ENCODE measurements at regions not wholly inside any gene's neighbourhood (a gene's known extent, or its start where the extent isn't known, plus 50 kb on each side); places are given as distances from the start of the nearest gene placed in this dataset.
"Not testable (repeated sequence)": the region's sequence is repeated elsewhere in the genome, so short reads cannot be mapped to it uniquely, and the experiment has no call there.

DNA sequence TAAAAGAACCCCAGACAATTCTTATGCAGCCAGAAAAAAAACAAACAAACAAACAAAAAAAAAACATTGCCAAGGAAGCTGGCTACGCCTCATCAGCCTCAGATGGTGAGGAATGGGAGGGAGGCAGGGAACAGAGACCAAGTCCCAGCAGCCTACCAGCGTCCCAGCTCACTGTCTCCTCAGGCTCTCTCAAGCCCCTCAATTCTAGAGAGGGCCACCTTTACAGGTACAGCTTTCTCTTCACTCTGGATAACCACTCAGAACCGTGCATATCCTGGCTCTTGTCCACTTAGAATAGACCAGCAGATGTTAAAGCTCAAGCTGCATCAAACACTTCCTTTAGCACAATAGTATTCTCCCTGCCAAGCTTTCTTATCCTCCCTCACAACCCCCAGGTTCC, 263.1 kb upstream of the CHAC2 start:
- TF ChIP-seq CTCF (IDR thresholded peaks at IDR 0.05; ENCODE audit: control insufficient read depth, insufficient read depth, low read depth, low read length, missing control alignments), result no peak
- H3K4me3 ChIP-seq (ENCODE audit: control insufficient read depth, low read depth, low read length), result no peak overlapping the region
- DNase-seq (ENCODE audit: low read depth), result no peak

DNA sequence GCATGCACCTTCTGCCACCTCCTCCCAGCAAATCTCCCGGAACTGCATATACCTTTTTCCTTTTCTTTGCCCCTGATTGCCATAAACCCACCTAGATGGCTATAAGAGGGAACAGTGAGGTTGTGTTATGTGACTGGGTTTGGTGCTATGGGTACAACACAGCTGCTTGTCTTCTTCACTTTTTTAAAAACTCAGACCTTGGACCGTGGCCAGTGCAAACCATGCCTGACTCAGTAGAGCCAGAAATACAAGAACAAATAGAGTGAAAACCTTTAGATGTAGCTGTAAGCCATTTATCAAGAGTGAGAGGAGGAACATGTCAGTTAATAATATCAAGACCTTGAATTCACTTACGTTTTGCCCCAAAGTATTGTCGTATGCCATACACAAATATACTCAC, 267.4 kb upstream of the CHAC2 start:
- DNase-seq (ENCODE audit: low read depth), result no peak
- H3K4me3 ChIP-seq (ENCODE audit: control insufficient read depth, low read depth, low read length), result no peak overlapping the region
- TF ChIP-seq CTCF (IDR thresholded peaks at IDR 0.05; ENCODE audit: control insufficient read depth, insufficient read depth, low read depth, low read length, missing control alignments), result no peak

DNA sequence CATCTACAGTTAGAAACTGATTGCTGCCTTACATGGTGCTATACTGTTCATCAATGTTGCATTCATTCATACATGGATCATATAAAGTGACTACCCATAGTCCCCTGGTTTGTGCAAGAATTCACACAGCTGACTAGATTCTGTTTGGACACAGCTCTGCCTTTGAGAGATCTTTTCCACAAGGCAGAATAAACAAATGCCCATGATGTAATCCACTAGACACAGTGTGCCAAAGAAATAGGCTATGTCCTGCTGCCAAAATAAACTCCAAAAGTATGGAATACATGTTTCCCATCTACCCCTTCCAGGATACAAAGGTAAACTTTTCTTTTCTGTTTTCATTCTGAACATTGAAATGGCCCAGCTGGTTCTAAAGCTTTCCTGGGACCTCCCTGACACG, 269.4 kb upstream of the CHAC2 start:
- no peak for DNase-seq (ENCODE audit: low read depth)
- TF ChIP-seq CTCF (IDR thresholded peaks at IDR 0.05; ENCODE audit: control insufficient read depth, insufficient read depth, low read depth, low read length, missing control alignments), result no peak

GRCh38 chr2:53497020-53497419, 270.6 kb upstream of the CHAC2 start:
- no peak overlapping the region for H3K4me3 ChIP-seq (ENCODE audit: control insufficient read depth, low read depth, low read length)
- no peak for TF ChIP-seq CTCF (IDR thresholded peaks at IDR 0.05; ENCODE audit: control insufficient read depth, insufficient read depth, low read depth, low read length, missing control alignments)
- DNase-seq (ENCODE audit: low read depth), result no peak

More for the DNA sequence above, 269.4 kb upstream of the CHAC2 start:
- no peak overlapping the region for H3K4me3 ChIP-seq (ENCODE audit: control insufficient read depth, low read depth, low read length)

- H3K4me3 ChIP-seq (ENCODE audit: control insufficient read depth, low read depth, low read length), result no peak overlapping the region
- no peak for TF ChIP-seq CTCF (IDR thresholded peaks at IDR 0.05; ENCODE audit: control insufficient read depth, insufficient read depth, low read depth, low read length, missing control alignments)
- DNase-seq (ENCODE audit: low read depth), result no peak
These were observed 274.4 kb upstream of the CHAC2 start for GRCh38 chr2:53493210-53493609.

DNA sequence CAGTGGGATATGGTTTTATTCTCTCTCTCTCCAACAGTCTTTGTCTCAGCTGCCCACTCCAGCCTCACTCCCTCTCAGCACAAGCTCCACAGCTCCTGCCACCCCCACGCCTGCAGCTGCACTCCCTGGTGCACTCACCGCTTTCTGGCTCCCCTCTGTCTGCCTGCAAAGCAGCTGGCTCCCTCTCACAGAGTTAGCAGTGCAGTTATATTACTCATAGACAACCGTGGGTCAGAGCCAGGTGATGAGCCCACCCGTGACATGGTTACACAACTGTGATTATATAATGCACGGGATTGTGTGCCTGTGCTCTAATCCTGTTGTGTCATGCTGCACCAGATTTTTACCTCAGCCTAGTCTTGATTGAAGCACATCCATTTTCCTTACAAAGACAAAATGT, 276.9 kb upstream of the CHAC2 start:
- H3K4me3 ChIP-seq (ENCODE audit: control insufficient read depth, low read depth, low read length), result no peak overlapping the region
- no peak for TF ChIP-seq CTCF (IDR thresholded peaks at IDR 0.05; ENCODE audit: control insufficient read depth, insufficient read depth, low read depth, low read length, missing control alignments)
- DNase-seq (ENCODE audit: low read depth), result peak; percentile 58

GRCh38 chr2:53486185-53486899, 281.3 kb upstream of the CHAC2 start:
- DNase-seq (ENCODE audit: low read depth), result not testable (repeated sequence)

More at GRCh38 chr2:53486185-53486899, 281.3 kb upstream of the CHAC2 start:
- H3K4me3 ChIP-seq (ENCODE audit: control insufficient read depth, low read depth, low read length), result not testable (repeated sequence)
